ENCODE measurements at regions not wholly inside any gene's neighbourhood (a gene's known extent, or its start where the extent isn't known, plus 50 kb on each side); places are given as distances from the start of the nearest gene placed in this dataset.

GRCh38 chr5:174412941-174413340 is 311.4 kb upstream of the MSX2 start:
- TF ChIP-seq POLR2AphosphoS5 (IDR thresholded peaks at IDR 0.05; ENCODE audit: low read depth, low read length) (no peak), CTCF (IDR thresholded peaks at IDR 0.05) (no peak), REST (IDR thresholded peaks at IDR 0.05; ENCODE audit: insufficient read depth in 1 of 2, low read depth in 2 of 2, low read length in 1 of 2) (no peak), TCF7L2 (IDR thresholded peaks at IDR 0.05; ENCODE audit: low read depth, low read length) (no peak)

All from Panc1 (cell line).